Left kidney (tissue), 1 donor: ENCODE measurements at regions not wholly inside any gene's neighbourhood (a gene's known extent, or its start where the extent isn't known, plus 50 kb on each side); places are given as distances from the start of the nearest gene placed in this dataset.

Source experiments
- DNase-seq: peaks from one replicate; pipeline ENCODE4 v3.0.0-alpha.2; 2013

DNA sequence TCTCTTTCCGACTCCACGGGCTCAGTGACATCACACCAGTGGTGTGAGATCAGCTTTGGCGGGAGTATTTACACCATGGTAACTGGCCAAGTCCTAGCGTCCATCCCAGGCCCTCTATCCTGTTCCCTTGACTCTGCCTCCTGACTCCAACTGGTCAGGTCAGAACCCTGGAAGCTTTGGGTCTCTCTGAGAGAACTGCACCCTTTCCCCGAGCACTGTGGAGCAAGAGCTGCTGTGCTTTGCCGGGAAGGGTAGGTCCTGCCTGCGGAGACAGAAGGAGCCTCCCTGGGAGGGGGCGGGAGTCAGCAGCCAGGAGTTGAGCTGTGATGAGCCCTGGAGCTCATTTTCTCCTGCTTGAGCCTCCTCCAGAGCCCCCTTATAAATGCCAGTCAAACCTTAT, 212.1 kb upstream of the TNRC6C start:
- DNase-seq = no peak

DNA sequence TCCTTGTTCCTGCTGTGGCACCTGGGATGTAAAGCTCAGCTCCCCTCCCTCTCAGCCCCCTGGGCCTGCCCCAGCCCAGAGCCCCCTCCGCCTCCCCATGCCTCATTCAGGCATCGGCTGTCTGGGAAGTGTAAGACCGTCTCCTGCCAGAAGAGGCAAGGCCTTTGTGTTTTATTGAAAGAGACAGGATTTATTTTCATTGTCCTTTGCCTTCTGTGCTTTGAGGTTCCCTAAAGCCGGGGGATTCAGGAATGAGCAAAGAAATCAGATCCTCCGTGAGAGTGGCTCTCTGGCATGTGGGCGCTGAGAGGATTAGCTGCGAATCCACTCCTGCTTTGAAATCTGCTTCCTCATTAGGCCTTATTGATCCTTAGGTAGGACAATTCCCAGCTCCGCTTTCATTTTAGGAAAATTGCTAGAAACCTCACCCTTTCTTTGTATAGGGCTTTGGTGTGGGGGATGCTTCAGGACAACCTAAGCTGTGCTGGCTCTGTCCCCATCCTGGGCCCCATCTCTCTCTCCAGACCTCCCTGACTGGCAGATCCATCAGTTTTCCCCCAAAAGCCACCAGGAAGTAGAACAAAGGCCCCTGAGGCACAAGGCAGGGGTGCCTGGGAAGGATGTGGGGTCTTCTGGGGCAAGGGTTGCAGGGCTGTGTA, 211.5 kb upstream of the TNRC6C start:
- no peak for DNase-seq

DNA sequence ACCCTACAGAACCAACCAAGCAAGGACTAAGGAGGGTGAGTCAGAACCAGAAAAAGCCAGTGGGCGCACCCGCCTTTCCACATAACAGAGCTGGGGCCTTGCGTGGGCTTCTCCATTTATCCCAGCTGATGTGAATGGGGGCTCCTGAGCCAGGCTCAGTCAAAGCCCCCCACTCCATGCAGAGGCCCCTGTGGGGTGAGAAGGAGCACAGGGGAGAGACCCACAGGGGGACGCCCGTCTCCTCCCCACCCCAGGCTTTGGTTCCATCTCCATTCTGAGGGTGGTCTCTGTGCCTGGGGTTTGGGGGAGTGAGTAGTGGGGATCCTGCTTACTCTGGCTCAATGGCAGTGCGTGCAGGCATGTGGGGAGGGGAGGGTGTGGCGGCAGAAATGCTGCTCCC, 210.1 kb upstream of the TNRC6C start:
- no peak for DNase-seq

DNA sequence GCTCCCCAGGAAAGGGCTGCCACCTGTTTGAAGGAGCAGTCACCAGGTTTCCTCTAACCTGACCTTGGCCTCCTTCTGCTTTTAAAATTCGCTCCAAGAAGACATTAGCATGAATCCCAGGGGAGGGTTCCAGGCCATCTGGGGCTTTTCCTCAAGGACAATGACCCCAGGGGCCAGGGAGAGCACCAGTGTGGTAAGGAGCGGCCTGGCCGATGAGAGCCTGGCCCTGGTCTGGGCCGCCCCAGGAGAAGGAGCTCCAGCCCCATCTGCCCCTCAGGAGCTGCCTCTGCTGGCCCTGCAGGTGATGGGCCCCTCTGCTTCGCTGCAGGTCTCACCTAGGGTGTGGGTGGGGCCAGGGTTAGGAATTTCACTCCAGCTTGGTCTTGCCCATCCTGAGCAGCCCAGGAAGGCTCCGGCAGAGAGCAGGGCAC, 209.2 kb upstream of the TNRC6C start:
- no peak for DNase-seq

DNA sequence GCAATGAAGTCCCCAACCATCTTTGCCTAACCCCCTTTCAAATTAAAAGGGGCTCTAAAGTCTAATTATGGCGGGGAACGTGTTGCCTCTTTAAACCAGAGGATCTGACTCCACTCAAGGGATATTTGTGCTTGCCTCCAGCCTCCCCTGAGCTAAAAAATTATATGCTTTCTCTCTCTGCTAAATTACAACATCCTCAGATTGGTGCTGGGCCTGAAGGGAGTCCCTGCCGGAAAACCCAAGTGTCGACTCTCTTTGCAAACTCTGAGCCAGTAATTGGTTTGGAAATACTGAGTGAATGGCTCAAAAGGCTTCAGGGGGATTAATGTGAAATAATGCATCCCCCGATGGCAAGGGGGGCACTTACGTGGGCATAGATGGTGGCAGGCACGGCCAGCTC, 208.5 kb upstream of the TNRC6C start:
- no peak for DNase-seq

DNA sequence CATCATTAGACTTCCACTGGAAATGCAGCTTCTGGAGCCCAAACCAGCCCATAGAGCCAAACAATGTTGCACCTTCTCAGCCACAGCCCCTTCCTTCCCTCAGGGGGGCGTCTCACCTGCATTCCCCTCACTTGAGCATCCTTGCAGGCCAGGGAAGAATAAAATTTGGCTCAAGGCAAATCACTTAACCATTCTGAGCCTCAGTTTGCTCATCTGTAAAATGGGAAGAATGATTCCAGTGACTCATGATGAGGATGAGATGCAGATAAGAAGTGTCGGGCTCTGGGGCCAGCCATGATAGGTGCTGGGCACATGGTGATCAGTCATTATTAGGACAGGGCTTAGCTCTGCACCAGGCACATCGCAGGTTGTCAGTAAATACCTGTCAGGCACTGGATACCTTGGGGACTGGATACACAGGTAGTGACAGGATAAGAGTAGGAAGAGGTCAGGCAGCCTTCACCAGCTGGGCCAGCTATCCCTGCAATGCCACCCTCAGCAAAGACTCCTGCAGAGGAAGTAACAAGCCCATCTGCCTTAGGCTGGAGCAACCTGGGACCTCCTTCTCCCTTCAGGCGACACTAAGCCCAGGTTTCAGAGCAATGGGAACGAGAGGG, 208.0 kb upstream of the TNRC6C start:
- DNase-seq = no peak

DNA sequence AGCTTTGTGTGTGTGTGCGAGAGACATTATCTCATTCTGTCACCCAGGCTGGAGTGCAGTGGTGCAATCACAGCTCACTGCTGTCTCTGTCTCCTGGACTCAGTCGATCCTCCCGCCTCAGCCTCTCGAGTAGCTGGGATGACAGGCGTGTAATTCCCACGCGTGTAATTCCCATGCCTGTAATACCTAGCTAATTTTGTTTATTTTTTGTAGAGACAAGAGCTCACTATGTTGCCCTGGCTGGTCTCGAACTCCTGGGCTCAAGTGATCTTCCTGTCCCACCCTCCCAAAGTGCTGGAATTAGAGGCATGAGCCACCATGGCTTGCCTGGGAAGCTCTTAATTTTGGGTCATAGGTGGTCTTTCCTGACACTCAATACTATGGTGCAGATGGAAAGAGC, 205.3 kb upstream of the TNRC6C start:
- no peak for DNase-seq

DNA sequence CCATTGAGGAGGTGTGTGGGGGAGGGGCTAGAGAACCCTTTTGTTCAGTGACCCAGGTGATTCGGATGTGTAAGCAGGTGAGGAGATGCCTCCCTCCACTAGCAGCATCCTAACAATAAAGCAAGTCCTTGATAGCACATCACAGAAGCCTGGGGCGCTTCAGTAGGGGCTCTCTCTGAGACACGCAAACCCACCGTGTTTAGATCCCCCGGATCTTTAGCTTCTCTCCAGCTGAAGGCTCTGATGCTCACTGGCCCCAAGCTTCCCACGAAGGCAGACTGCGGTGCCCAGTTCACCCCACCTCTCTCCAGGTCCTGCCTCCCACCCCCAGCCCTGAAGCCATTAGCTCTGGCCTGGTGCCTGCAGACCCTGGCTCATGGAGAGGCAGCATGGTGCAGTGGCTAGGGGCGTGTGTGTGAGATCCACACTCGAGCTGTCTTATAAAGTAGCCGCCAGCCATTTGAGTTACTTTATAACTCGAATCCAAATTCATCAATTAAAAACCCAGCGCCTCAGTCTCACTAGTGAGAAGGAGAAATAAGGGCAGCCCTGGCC, 204.7 kb upstream of the TNRC6C start:
- no peak for DNase-seq

DNA sequence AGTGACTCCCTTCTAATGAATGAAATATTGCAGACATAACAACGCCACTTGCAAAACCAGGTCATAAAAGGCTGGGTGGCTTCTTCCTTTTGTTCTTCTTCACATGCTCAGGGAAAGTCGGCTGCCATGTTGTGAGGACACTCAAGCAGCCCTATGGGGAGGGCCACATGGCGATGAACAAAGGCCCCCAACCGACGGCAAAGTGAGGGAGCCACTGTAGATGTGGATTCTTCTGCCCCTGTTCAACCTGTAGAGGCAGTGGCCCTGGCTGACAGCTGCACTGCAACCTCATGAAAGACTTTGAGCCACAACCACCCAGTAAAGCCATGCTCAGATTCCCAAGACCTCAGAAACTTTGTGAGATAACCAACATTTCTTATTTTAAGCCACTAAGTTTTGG, 203.5 kb upstream of the TNRC6C start:
- DNase-seq = no peak

DNA sequence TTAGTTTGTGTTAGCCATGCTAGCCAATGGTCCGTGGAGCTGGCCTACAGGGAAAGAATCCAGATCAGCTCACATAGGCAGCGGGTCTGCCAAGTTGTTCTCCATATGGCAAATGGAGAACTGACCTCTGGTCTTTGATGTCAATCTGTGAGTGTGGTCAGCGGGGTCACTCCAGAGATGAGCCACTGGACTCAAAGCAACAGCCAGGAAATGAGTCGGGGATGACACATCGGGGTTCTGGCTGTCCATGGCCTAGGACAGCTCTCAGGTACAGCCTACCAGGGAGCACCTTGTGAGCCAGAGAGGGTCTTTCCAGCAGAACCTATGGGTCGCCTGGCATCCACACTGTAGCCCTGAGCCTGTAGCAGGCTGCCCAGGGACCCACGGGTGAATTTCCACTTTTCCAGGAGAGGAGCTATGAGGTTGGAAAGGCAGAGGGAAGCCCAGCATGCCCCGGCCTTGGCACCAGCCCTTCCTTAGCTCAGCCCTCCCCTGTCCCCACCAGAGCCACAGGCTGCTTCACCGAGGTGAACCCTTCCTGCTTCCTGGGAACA, 203.0 kb upstream of the TNRC6C start:
- no peak for DNase-seq

DNA sequence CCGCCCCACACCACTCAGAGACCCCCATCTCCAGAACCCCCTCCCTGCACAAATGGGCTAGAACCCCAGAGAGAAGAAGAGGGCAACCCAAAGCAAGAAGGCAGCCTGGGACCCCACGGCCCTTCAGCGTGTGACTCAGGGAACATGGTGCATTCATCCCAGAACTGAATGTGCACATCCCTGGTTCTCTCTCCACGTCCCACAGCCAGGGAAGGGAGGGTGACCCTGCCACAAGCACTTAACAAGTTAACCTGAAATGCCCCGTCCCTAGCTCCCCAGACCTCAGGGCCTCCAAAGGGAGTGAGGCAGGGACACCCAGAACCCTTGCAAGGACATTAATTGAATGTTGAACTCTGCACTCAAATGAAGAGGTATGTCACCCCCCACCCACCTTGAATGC, 202.5 kb upstream of the TNRC6C start:
- no peak for DNase-seq

DNA sequence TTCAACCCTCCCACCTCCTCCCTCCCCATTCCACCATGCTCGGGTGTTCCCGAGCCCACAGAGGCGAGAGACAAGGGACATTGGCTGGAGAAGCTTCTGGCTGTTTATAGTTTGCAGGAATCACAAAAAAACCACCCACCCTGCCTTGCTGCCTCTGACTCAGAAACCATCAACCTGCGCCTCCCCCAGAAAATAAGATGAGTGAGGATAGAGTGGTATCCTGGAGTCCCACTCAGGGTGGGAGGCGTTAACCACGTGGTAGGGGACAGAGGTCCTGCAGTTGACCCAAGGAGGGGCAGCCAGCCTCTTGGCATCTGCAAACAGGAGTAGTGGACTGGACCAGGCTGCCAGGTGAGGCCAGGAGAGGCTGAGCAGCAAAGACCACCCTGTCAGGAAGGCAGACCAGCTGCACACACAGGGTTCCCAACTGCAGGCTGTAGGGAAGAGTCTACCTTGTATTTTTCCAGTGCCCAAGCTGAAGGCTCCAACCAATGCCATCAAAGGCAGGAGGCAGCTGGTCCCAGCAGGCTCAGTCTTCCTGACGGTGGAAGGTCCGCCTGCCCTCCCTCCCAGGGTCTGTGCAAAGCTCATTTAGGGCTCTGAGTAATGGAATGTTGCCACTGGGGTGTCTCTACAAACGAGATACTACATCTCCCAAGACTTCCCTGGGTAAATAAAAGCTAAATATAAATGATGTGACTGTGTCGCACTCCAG, 201.5 kb upstream of the TNRC6C start:
- DNase-seq = no peak

DNA sequence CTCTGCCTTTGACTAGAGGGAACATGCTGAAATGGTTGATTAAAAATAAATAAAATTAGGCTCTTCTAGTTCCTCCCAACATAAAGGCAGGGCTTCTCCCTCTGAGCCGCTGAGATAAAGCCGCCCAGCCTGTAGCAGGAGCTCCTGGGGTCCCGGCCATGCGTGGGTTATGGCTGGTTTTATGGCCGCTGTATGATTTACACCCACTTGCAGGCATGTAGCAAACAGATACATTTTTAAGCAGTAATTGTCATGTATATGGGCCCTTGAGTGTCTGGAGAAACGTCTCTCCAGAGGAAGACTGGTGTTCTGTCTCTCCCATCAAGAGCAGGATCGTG, 201.0 kb upstream of the TNRC6C start:
- no peak for DNase-seq

DNA sequence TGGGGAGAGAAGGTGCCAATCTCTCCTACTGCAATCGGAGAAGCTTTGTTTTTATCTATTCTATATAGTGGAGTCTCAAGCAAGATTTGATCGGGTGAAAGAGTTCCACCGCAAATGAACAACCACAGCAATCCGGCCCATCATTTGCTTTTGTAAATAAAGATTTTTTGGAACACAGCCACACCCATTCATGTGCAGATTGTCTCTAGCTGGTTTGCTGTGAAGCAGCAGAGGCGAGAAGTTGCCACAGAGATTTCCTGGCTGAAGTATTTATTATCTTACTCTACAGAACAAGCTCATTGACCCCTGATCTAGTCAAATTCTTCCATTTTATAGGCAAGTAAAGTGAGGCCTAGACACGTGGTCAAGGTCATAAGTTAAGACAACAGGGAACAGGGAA, 195.5 kb upstream of the TNRC6C start:
- no peak for DNase-seq

DNA sequence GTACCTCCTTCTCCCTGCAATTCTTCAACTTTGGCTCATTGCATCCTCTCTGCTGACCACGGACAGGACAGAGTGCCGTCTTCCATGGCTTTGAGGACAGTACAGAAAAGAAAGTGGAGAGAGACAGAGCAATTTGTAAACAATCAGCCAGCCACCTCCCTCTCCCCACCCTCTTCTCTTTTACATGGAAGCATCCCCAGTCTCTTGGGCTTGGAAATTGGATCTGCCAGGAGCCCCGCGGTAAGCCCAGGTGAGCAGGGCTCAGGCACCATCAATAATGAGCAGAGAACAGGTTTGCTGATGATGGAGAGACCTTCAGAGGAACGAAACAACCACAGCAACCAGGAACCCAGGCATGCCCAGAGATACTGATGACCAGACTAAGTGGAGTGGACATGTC, 194.9 kb upstream of the TNRC6C start:
- DNase-seq = no peak

DNA sequence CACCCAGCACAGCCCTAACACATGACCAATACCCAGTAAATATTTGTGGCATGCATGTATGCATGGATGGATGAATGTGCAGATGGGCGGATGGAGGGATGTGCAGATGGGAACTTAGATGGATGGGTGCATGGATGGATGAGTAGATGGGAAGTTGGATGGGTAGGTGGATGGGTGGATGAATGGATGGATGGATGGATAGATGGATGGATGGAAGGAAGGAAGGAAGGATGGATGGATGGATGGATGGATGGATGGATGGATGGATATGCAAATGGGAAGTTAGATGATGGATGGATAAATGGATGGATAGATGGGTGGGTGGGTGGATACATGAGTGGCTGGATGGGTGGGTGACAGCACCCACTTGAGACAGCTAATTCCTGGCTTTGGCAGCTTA, 193.2 kb upstream of the TNRC6C start:
- no peak for DNase-seq

DNA sequence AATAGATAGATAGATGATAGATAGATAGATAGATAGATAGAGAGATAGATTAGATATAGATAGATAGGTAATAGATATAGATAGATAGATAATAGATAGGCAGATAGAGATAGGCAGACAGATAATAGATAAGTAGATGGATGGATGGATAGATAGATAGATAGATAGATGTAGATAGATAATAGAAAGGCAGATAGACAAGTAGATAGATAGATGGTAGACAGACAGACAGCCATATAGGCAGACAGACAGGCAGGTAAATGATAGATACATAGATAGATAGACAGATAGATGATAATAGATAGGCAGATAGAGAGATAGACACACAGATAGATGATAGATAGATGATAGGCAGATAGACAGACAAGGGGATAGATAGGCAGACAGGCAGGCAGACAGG, 191.4 kb upstream of the TNRC6C start:
- DNase-seq = no peak

DNA sequence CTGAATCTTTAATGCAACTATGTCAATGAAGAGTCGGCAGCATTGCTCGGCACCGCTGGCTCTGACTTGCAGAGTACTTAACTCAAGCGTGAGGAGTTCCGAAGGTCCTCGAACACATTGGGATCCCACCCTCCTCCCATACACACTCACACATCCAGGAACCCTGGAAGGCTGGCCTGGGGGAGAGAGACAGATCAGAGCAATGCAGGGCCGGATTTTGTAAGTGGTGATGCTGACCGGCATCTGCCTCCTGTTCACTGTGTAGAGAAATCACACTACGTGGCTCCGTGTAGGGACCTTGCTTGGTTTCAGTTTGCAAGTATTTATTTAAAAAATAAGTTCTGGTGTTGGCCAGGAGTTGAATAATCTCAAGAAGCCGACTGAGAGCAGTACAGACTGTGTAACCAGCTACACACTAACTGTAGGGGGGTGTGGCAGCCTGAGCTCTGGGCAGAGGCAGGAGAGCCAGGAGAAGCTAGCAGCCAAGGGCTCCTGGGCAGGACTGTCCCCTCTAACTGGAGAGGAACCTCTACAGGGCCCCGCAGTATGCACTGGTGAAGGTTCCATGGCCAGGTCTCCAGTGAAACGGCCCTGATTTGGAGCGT, 190.2 kb upstream of the TNRC6C start:
- DNase-seq = no peak

DNA sequence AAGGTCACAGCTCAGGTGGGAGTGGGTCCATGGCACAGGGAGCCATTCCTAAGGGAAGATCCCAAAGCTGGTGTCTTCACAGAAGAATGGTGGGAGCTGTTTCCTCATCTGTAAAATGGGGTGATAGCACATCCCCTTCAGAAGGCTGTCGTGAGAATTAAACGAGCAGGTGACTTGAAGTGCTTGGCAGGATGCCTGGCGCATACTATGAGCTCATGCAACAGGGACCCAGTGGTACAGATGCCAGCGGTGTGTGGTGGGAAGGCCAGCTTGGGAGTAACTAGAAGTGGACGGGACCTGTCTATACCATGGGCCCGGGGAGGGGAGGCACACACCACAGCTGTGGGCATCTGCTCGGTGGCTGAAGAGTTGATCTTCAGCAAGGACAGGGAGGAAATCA, 189.3 kb upstream of the TNRC6C start:
- no peak for DNase-seq

DNA sequence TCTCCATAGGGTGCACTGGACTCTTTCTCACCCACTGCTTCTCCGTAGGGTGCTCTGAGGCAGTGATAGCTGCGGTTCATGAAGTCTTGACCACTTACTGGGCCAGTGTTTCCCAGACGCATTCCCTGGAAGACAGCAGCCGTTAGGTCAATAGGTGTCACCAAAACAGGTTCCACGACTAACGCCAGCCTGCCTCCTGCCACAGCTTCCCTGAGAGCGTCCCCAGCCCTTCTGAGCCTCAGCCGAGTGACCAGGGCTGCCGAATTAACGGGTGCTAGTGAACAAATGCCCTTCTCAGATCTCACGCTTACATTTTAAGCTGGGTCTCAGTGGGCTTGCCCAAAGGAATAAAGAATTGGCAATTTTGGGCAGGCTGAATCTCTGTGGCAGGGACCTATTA, 188.7 kb upstream of the TNRC6C start:
- DNase-seq = no peak

DNA sequence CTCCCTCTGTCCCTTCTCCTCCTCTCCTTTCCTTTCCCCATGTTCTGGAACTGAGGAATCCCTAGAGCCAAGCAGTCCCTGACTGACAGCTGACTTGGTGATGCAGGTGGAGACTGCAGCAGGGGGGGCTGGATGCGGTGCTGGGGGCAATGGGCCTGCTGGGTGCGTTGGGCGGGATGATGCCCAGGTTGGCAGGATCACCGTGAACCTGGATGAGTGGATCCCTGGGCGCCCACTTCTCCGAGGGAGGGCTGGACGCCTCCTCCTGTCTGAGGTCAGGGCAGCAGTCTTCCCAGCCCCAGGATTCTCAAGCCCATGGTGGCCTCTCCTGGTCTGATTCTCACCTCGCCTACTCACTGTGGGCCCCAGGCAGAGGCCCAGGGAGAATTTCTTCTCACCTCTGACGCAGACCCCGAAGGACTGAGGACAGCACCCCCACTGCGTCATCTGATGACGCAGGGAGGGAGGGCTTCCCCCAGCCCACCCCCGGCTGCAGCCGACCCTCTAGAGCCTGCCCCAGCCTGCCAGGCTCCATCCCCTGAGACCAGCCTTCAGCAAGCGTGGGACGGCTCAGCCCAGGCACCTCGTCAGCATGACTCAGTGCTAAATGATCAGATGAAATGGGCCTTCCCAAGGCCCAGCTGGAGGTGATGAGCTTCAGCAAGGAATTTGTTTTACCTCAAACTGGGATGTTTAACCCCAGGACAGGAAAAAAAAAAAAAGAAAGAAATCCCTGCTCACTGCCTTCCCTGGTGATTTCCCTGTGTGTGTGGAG, 188.0 kb upstream of the TNRC6C start:
- no peak for DNase-seq

DNA sequence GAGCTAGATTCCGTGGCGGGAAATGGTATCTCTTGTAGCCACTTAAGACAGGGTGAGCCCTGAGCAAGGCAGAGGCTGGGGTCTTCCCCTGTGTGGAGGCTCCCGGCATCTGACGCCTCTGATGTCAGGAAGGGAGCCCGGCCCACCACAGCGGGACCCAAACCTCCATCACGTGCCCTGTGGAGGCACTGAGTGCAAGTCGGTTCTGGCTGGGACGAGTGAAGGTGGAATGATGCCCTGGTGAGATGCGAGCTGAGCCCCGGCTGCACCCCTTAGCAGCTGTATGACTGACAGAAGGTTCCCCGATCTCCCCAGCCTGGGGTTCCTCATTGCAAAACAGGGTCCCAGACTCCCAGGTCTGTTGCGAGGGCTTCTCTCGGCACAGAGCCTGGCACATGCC, 187.4 kb upstream of the TNRC6C start:
- DNase-seq = no peak
